Glutamatergic neuron (in vitro differentiated cells): ENCODE measurements at regions not wholly inside any gene's neighbourhood (a gene's known extent, or its start where the extent isn't known, plus 50 kb on each side); places are given as distances from the start of the nearest gene placed in this dataset.

ENCODE experiments used
- DNase-seq: peaks from one replicate; pipeline ENCODE4 v3.0.0; 2022
- H3K27ac Mint-ChIP-seq: one replicate; pipeline ENCODE4 v1.8.0; 2020; ENCODE audit warnings: mild to moderate bottlenecking, mixed read lengths, inconsistent platforms; ENCODE audit not compliant: unreplicated experiment
- H3K27me3 Mint-ChIP-seq: one replicate; pipeline ENCODE4 v1.8.0; 2020; ENCODE audit warnings: mild to moderate bottlenecking, moderate library complexity, mixed read lengths, inconsistent platforms; ENCODE audit not compliant: unreplicated experiment
- H3K36me3 Mint-ChIP-seq: one replicate; pipeline ENCODE4 v1.8.0; 2020; ENCODE audit warnings: mild to moderate bottlenecking, mixed read lengths, inconsistent platforms; ENCODE audit not compliant: unreplicated experiment
- H3K4me1 Mint-ChIP-seq: one replicate; pipeline ENCODE4 v1.8.0; 2020; ENCODE audit warnings: mild to moderate bottlenecking, low read depth, mixed read lengths, inconsistent platforms; ENCODE audit not compliant: unreplicated experiment
- H3K4me3 Mint-ChIP-seq: one replicate; pipeline ENCODE4 v1.8.0; 2020; ENCODE audit warnings: mild to moderate bottlenecking, mixed read lengths, inconsistent platforms; ENCODE audit not compliant: unreplicated experiment
- H3K9me3 Mint-ChIP-seq: one replicate; pipeline ENCODE4 v1.8.0; 2020; ENCODE audit warnings: mild to moderate bottlenecking, moderate library complexity, mixed read lengths, inconsistent platforms; ENCODE audit not compliant: unreplicated experiment
- TF ChIP-seq, protein P1 (sequence below): fragments of 200-600 bp; sonication (generic); IDR thresholded peaks from one replicate; pipeline ENCODE4 v1.5.0; 2021; ENCODE audit not compliant: partially characterized antibody, unreplicated experiment

- Mint-ChIP-seq H3K27ac (no peak overlapping the region), H3K4me3 (no peak overlapping the region), H3K4me1 (no peaks in the 10 kb centered on the region), H3K36me3 (peaks cover 9% of the 10 kb centered on the region), H3K27me3 (no peaks in the 10 kb centered on the region), H3K9me3 (peaks cover 11% of the 10 kb centered on the region)
- DNase-seq, result no peak
- TF ChIP-seq, protein P1, sequence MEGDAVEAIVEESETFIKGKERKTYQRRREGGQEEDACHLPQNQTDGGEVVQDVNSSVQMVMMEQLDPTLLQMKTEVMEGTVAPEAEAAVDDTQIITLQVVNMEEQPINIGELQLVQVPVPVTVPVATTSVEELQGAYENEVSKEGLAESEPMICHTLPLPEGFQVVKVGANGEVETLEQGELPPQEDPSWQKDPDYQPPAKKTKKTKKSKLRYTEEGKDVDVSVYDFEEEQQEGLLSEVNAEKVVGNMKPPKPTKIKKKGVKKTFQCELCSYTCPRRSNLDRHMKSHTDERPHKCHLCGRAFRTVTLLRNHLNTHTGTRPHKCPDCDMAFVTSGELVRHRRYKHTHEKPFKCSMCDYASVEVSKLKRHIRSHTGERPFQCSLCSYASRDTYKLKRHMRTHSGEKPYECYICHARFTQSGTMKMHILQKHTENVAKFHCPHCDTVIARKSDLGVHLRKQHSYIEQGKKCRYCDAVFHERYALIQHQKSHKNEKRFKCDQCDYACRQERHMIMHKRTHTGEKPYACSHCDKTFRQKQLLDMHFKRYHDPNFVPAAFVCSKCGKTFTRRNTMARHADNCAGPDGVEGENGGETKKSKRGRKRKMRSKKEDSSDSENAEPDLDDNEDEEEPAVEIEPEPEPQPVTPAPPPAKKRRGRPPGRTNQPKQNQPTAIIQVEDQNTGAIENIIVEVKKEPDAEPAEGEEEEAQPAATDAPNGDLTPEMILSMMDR, result no peak
Observed at GRCh38 chr16:35339337-35339736, 1879.9 kb downstream of the TP53TG3F start.

DNA sequence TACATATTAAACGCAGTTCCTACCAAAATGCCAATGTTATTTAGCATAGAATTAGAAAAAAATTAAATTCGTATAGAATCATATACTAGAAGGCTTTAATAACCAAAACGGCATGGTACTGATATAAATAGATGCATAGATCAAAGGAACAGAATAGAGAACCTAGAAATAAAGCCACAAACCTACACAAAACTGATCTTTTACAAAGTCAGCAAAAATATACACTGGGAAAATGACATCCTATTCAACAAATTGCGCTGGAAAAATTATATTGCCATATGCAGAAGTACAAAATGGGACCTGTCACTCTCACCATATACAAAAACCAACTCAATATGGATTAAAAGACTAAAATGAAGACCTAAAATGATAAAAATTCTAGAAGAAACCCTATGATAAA lies 1882.6 kb downstream of the TP53TG3F start:
- Mint-ChIP-seq H3K4me1 (no peaks in the 10 kb centered on the region), H3K36me3 (no peaks in the 10 kb centered on the region), H3K27ac (no peak overlapping the region), H3K27me3 (peaks cover 2% of the 10 kb centered on the region), H3K9me3 (peaks cover 2% of the 10 kb centered on the region), H3K4me3 (no peak overlapping the region)
- TF ChIP-seq, protein P1, result no peak
- DNase-seq, result no peak

DNA sequence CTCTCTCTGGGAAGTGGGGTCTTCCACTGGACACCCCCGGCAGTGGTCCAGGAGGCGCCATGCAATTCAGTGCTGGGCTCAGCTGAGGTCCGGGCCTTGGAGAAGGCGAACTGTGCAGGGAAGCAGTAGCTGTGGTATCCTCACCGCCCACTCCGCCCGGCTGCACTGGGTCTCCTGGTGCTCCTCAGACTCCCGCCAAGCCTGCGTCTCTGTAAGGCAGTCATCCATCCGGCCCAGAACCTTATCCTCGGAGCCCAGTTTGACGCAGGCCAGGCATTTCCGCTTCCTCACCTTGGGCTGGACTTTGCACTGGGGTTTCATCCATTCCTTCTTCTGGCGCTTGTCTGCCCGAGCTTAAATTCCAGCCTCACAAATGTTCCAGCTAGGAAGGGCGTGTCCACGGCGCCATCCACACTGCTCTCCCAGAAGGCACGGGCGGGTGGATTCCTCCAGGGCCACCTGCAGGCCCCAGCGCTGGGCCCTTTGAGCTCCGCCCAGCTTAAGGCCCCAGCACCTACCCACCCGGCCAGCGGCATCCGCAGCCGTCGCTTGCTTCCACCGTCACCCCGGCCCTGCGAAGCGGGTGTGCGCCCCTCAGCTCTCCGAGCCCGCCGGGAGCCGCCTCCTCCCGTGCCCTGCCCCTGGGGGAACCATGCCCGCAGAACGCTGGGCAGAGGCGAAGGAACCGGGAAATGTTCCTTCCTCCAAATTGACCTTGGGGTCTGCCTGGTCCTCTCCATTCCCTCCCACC lies 1884.8 kb downstream of the TP53TG3F start:
- peaks cover 6% of the 10 kb centered on the region for H3K9me3 Mint-ChIP-seq
- TF ChIP-seq, protein P1, result no peak
- no peak overlapping the region for H3K4me3 Mint-ChIP-seq
- no peaks in the 10 kb centered on the region for H3K4me1 Mint-ChIP-seq
- no peaks in the 10 kb centered on the region for H3K36me3 Mint-ChIP-seq
- peaks cover 2% of the 10 kb centered on the region for H3K27me3 Mint-ChIP-seq
- DNase-seq, result no peak
- no peak overlapping the region for H3K27ac Mint-ChIP-seq

- no peak for DNase-seq
- peaks cover 2% of the 10 kb centered on the region for H3K27me3 Mint-ChIP-seq
- TF ChIP-seq, protein P1, result no peak
- no peaks in the 10 kb centered on the region for H3K4me1 Mint-ChIP-seq
- peaks cover 5% of the 10 kb centered on the region for H3K9me3 Mint-ChIP-seq
- no peak overlapping the region for H3K27ac Mint-ChIP-seq
- no peak overlapping the region for H3K4me3 Mint-ChIP-seq
- H3K36me3 Mint-ChIP-seq, result no peaks in the 10 kb centered on the region
Observed at GRCh38 chr16:35352431-35352830, 1893.0 kb downstream of the TP53TG3F start.

DNA sequence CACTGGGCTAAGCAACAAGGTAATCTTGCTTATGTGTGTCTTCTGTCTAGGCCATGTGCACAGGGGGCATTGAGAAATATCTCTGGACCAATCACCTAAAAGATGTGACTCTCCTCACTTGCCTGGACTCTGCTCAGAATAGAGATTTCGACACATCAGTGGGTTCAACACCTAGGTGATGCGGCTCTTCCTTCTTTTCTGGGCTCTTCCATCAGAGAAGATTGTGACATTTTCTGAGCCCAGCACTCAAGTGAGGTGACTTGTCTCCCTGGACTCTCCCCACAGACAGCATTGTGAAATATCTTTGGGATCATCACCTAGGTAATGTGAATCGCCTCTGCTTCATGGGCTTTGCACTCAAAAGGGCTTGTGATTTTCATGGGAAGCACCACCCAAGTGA lies 1904.1 kb downstream of the TP53TG3F start:
- Mint-ChIP-seq H3K4me1 (no peaks in the 10 kb centered on the region), H3K27me3 (peaks cover 5% of the 10 kb centered on the region), H3K27ac (no peak overlapping the region), H3K9me3 (peaks cover 17% of the 10 kb centered on the region), H3K4me3 (no peak overlapping the region), H3K36me3 (peaks cover 4% of the 10 kb centered on the region)
- TF ChIP-seq, protein P1, result no peak
- DNase-seq, result no peak
